HEK293 (cell line): ENCODE measurements at regions not wholly inside any gene's neighbourhood (a gene's known extent, or its start where the extent isn't known, plus 50 kb on each side); places are given as distances from the start of the nearest gene placed in this dataset.

ENCODE experiments used
- ELK4 ChIP-seq: IDR thresholded peaks from 2 replicates; pipeline ENCODE4 v1.6.1; 2011; ENCODE audit warnings: mild to moderate bottlenecking, low read depth, low read length, borderline replicate concordance
- GLI2 ChIP-seq: fragments of 450-650 bp; formaldehyde crosslinking; IDR thresholded peaks from 2 replicates; pipeline ENCODE4; 2017; ENCODE audit warnings: missing biosample characterization, missing genetic modification characterization, low read depth, borderline replicate concordance
- PATZ1 ChIP-seq: fragments of 450-650 bp; formaldehyde crosslinking; IDR thresholded peaks from 2 replicates; pipeline ENCODE4 v1.5.1; 2016; ENCODE audit warnings: missing biosample characterization, missing genetic modification characterization
- SP2 ChIP-seq: fragments of 450-650 bp; formaldehyde crosslinking; IDR thresholded peaks from 2 replicates; pipeline ENCODE4 v1.5.1; 2016; ENCODE audit warnings: missing biosample characterization, missing genetic modification characterization
- TCF7L2 ChIP-seq: IDR thresholded peaks from 2 replicates; pipeline ENCODE4 v1.6.1; 2011; ENCODE audit warnings: low read depth, mild to moderate bottlenecking, inconsistent platforms, low read length, moderate library complexity, borderline replicate concordance
- ZFP69B ChIP-seq: fragments of 450-650 bp; formaldehyde crosslinking; IDR thresholded peaks from 2 replicates; pipeline ENCODE4 v1.5.1; 2016; ENCODE audit warnings: missing biosample characterization, missing genetic modification characterization
- ZNF202 ChIP-seq: fragments of 450-650 bp; formaldehyde crosslinking; IDR thresholded peaks from 2 replicates; pipeline ENCODE4 v1.5.1; 2016; ENCODE audit warnings: missing biosample characterization, missing genetic modification characterization, borderline replicate concordance
- ZNF324 ChIP-seq: fragments of 450-650 bp; formaldehyde crosslinking; IDR thresholded peaks from 2 replicates; pipeline ENCODE4 v1.5.1; 2016; ENCODE audit warnings: missing biosample characterization, missing genetic modification characterization
- ZNF350 ChIP-seq: fragments of 450-650 bp; formaldehyde crosslinking; IDR thresholded peaks from 2 replicates; pipeline ENCODE4 v1.5.0; 2017; ENCODE audit warnings: missing biosample characterization, mild to moderate bottlenecking, missing genetic modification characterization
- ZNF398 ChIP-seq: fragments of 450-650 bp; formaldehyde crosslinking; IDR thresholded peaks from 2 replicates; pipeline ENCODE4 v1.5.1; 2017; ENCODE audit warnings: missing biosample characterization, missing genetic modification characterization
- ZNF830 ChIP-seq: fragments of 450-650 bp; IDR thresholded peaks from 2 replicates; pipeline ENCODE4 v1.5.0; 2018; ENCODE audit warnings: missing biosample characterization, missing genetic modification characterization, low read depth, mild to moderate bottlenecking, moderate library complexity
- TF ChIP-seq, protein P1 (sequence below): fragments of 450-650 bp; formaldehyde crosslinking; IDR thresholded peaks from 2 replicates; pipeline ENCODE4 v1.5.1; 2016; ENCODE audit warnings: missing biosample characterization, missing genetic modification characterization

DNA sequence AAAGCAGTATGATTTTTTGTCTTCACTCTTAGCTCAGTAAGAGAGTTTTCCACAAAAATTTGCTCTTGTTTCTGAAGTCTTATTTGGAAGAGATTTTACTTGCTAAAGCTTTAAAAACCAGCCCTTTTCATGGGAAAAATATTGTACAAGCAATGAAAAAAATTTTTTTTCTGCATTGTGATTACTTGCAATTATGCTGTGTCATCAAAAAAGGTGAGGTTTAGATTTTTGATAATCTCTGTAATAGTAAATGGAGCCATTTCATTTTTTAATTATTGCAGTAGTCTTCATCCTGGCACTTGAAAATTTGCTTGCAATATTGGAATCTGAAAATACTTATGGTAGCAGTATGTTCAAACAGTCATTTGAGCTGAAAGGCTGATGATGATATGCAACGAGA lies 447.4 kb downstream of the SH2D4B start:
- TF ChIP-seq, protein P1, sequence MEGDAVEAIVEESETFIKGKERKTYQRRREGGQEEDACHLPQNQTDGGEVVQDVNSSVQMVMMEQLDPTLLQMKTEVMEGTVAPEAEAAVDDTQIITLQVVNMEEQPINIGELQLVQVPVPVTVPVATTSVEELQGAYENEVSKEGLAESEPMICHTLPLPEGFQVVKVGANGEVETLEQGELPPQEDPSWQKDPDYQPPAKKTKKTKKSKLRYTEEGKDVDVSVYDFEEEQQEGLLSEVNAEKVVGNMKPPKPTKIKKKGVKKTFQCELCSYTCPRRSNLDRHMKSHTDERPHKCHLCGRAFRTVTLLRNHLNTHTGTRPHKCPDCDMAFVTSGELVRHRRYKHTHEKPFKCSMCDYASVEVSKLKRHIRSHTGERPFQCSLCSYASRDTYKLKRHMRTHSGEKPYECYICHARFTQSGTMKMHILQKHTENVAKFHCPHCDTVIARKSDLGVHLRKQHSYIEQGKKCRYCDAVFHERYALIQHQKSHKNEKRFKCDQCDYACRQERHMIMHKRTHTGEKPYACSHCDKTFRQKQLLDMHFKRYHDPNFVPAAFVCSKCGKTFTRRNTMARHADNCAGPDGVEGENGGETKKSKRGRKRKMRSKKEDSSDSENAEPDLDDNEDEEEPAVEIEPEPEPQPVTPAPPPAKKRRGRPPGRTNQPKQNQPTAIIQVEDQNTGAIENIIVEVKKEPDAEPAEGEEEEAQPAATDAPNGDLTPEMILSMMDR (tag by site-specific recombination): no peak
- TF ChIP-seq ZNF202 (no peak), PATZ1 (tag by site-specific recombination) (no peak), ZNF398 (no peak), TCF7L2 (no peak), ZNF324 (no peak), ZFP69B (tag by site-specific recombination) (no peak), ZNF830 (tag by site-specific recombination) (no peak), ELK4 (no peak), ZNF350 (tag by site-specific recombination) (no peak), SP2 (tag by site-specific recombination) (no peak), GLI2 (tag by site-specific recombination) (no peak)
